AG20443 (cell line): ENCODE measurements at regions not wholly inside any gene's neighbourhood (a gene's known extent, or its start where the extent isn't known, plus 50 kb on each side); places are given as distances from the start of the nearest gene placed in this dataset.
A peak's percentile ranks its signal among the peaks of the same experiment; 100 is the strongest.

Experiments used
- DNase-seq: peaks from one replicate; pipeline ENCODE4 v3.0.0; 2012; ENCODE audit warnings: low spot score, mixed read lengths

DNA sequence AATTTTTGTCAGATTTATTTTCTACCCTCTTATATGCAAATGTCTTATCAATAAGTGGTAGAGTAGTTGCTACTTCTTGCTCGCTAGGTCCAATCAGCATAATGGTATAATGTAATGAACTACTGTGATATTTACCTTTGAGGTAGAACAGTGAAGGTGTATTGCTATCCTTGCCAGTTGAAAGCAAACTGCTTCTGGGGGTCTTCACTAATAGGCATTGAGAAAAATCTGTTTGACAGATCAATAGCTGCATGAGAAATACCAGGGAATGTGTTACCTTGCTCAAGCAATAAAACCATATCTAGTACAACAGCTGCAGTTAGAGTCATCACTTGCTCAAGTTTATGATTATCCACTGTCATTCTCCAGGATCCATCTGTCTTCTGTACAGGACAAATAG is 50.1 kb upstream of the EFEMP1 start:
- no peak for DNase-seq

DNA sequence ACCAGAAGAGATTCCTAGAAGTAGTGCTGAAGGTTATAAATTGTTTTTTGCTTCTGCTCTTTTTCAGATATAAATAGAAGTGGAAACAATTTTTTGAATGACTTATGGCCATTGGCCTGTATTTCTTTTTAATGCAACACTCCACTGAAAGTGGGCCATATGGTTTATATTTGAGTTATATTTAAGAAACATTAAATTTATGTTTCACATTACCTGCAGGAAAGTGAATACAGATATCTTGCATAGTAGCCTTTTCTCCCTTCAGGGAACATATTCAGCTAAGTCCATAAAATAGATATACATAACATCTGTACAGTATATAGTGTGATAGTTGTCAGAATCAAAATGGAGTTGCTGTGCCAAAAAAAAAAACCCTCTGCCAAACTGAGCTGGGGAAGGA is 53.1 kb upstream of the EFEMP1 start:
- DNase-seq = no peak

DNA sequence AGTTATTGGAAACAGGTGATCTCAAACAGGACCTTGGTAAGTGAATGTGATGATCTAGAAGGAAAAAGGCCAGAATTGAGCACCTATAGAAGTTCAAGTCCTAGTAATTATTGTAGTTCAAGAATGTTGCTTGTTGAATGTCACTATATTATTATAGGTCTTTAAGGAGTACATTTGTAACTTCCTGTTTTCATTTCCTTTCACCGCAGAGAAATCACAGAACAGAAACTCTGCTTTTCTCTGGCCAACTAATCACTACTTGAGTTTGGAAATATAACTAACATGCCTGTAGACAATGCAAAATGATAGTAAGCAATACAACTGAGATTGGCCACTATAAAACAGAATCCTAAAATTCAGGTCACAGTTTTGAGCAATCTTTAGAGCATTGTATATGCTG is 61.8 kb upstream of the EFEMP1 start:
- DNase-seq = no peak

DNA sequence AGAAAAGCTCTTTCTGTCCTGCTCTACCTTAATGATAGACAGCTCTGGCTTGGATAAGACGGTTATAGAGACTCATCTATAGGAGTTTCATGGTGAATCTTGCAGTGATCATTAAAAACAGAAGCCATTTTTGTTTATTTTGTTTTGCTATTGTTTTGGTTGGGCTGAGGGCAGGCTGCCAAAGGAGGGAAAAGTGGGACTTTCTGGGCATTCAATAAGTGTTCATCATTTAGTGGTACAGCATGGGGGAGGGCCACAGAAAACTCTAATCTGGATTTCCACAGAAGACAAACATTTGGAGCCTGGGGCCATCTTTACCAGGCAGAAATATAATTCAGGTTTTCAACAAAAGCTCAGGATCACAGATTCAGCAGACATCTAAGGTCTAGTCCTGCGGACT is 62.4 kb upstream of the EFEMP1 start:
- DNase-seq = no peak

DNA sequence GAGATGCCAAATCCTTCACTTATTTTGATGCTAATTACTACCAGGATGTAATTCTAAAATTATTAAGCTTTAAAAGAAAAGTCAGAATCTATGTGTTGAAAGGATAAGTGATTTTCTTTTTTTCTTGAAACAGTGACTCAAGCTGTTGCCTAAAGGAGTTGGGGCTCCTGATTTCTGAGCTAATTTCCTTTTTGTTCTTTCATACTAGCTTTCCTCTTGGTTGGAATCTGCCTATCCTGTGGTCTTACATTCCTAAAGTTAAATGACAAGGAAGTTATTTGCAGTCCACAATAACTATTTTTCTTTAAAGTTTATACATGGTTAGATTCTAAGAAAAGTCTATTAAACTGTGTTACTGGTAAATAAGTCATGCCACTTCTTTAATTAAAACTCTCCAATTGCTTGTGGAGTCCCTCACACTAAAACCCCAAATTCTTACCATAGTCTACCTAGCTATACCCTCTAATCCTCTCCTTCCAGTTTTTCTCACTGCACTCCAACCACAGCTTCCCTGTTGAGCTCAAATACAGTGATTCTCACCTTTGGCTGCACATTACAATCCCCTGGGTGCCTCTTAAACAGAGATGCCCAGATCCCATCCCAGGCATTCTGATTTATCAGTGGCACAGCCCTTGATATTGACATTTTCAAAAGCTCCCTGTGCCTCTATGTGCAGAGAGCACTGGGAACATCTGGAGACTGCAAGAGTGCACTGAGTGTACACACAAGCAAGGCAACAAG is 63.3 kb upstream of the EFEMP1 start:
- DNase-seq = no peak

DNA sequence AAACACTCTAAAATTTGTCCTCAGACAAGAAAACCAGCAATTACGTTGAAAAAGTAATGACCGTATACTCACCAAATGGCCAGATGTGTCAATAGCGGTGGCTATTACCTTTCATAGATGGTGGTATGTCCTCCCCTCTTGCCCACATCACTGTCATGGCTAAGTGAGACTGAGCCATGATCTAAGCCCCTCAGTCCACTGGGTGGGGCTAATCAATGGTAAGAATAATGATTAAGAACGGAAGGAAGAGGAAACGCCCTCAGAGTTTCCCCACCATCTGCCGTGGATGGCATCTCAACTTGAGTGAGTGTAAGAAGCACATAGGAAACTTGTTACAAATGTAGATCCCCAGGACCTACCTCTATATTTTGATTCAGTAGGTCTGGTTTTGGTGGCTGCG is 65.8 kb upstream of the EFEMP1 start:
- no peak for DNase-seq

DNA sequence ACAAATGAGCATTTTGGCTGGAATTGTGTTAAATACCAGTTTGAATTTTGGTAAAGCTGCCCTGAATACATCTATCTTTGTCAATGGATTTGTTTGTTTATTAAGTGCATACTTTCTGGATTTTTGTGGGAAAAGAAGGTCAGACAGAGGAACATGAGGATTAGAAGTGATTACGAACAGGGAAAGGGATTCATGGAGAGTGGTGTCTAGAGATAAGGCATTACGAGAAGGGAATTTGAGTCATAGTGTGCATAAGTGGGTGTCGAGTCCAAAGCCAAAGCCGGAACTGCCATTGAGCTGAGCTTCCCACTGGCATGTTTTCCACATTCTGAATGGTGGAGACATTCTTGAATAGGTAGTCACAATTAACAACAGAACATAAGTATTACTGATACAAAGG is 68.9 kb upstream of the EFEMP1 start:
- DNase-seq = peak; percentile 87

DNA sequence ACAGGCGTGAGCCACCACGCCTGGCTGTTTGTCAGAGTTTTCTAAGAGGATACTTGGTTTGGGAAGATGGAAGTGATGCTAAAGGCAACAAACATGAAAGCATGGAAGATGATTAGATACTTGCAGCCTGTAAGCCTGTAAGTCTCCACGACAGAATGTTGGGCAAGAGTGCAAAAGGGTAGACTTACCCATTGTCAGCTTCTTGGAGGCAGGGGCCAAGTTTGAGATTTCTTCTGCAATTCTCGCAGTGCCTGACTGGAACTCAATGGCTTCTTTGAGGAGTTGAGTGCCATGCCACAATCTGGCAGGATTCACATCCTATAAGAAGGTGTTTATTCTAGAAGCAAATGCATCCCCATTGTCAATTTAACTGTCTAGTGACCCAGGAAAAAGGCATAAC is 70.1 kb upstream of the EFEMP1 start:
- DNase-seq = no peak

DNA sequence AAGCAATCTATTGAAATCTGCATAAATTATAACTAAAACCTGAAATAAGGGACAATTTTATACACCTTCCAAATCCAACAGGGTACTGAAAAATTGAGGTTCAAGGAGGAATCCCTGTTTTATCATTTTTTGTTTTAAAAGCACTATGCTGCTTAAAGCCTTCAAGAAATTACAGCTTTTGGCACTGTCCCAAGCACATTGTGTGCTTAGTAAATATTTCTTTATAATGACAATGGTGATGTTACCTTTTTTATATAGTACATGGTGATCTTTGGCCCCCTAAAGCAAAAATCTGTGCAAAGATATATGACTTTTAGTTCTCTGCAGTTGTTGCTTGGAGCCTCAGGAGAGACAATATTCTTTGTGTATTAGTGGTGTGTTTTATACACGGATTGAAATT is 71.6 kb upstream of the EFEMP1 start:
- no peak for DNase-seq

DNA sequence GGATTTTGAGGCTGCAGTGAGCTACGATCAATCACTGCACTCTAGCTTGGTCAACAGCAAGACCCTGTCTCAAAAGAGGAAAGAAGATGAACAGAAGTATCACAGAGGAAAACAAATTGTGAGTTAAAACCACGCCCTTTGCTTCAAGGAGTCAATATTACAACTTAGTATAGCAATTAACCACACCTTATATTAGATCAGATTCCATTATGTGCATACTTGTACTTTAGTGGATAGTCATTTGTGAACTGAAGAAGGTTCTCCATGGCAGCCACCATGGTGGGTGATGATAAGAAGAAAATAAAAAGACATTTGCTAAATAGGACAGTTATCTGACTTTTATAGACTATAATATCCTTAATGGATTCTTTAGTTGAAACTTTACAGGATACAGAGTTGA is 72.3 kb upstream of the EFEMP1 start:
- DNase-seq = no peak

DNA sequence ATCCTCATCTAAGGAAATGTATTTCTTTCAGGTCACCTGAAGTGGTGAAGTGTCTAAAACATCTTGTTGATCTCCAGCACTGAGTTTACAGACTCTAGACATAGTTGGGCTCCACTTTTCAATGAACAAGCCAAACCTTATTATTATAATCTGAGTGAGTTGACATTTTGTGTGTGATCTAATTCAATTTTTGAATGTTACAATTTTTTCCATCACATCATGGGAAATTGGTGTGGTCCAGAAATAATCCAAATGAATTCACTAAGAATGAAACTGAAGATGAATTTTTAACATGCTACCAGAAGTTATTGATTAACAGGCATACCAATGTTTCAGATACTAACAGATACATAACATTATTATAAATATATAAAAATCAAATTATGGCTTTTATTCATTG is 75.6 kb upstream of the EFEMP1 start:
- DNase-seq = no peak

DNA sequence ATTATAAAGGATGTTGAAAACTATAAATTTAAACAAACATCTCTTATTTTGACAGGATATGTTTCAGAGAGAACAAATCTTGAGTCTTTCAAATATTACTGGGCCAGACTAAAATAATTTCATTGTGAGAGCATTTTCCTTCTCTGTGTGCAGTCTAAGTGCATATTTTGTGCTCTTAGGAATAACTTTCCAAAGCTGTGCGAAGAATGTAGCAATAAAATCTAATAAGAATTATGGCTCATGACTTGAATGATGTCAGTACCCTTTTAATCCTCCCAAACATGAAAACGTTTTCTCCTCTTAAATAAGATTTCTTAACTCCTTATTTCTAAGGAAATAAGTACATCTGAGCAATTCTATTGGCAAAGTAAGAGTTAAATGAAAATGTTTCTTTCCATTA is 76.2 kb upstream of the EFEMP1 start:
- DNase-seq = peak; percentile 29

DNA sequence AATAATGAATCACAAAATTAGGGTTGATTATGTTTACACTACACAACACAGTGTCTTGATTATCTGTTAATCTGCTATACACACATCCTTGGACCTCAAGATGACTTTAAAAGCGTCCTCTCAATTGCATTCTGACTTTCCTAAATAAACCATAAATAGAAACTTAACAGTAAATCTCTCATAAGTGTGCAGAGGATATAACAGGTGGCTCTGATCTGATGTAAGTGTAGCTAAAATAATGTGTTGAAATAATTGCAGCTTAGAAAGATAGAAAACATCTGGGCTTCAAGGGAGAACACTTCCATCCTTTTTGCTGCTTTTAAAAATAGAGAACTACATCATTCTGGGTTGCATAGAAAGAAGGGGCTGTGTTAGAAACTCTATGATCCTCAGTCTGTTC is 78.4 kb upstream of the EFEMP1 start:
- DNase-seq = no peak

DNA sequence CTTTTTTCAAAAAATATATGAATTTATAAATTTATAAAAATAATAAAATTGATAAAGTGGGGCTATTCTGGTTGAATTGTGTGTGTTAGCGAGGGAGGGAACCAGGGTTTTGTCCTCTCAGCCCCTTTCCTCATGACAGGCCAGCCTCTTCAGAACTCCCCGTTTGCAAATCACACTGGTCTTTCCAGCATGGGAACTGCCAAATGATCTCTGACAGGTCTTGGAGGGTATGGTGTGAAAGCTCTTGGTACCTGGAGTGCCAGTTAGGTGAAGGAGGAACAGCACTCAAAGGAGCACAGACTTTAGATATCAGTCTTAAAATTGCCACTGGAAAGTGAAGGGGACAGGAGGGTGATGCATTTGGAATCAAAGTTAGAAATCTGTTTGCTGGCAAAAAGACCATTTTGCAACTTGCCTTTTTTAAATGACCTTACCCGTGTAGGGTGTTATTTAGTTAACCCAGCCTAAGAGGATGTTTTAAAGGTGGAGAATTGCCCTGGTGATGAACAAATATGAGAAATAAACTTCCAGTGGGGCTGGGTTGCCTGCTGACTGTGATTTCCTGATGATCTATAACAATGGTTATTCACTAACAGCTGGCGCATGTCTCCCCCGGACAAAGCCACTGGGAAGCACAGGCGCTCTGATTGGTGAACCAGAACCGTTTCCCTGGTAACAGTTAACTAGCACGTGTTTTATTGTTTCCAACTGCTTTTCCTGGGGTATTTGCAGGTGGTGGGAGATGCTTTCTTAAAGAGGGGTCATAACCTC is 85.3 kb upstream of the EFEMP1 start:
- DNase-seq = peak; percentile 90

DNA sequence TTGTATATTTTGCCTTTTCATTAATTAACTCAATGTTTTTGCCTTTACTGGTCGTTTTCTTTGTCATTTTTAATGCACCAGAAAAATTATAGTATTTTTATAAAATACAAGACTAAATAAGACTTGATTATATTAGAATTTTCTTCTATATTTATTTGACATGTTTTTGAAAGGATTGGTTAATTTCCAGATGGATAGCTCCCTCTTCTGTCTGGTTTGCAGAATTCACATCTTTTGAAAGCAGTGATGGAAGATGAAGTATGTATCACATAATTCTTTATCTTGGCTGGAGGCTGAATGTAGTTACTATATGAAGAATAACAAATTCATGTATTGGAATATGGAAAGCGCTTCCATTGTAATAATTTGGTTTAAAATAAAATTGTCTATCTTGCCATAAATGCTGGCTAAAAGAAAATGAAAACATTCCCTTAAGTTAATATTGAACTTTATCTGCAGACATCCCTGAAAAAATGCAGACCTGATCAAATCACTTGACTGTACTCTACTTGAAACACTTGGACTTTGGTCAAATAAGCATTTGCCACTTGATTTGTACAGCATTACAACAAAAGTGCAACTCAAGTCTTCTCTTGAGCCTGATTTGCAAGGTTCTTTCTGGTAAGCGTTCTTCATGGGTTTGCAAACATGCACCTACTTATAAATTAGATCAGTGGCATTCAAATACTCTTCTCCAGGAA is 86.3 kb upstream of the EFEMP1 start:
- peak; percentile 24 for DNase-seq

DNA sequence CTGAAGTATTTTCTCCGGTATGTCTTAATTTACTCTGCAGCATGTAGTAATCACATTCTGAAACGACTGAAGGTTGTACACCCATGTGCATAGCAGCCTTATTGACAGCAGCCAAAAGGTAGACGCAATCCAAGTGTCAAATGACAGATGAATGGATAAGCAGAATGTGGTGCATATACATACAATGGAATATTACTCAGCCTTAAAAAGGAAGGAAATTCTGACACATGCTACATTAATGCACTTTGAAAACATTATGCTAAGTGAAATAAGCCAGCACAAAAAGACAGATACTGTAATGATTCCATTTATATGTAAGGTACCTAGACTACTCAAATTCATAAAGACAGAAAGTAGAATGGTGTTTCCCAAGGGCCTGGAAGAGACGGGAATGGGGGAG is 88.0 kb upstream of the EFEMP1 start:
- no peak for DNase-seq

DNA sequence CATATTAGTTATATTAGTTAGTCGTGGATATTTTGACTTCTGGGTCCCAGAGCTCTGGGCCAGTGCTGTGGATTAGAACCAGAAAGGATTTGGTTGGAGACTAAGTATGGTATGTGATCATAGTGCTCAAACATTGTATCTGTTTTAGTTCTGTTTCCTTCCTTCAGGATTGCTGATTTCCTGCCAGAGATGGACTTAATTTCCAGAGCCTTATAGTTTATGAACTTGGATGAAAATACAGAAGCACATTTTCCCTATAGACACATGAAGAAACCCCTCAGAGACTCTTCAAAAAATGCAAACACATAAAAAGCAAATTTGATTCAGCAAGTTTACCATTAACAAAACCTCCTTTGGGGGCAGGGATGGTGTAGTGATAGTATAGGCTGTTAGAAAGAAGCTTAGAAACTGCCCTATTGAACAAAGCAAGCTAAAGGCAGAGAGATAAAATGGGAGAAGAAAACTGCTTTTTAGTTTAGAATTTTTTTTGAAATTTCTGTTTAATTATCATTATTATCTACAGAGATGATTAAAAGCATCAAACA is 88.7 kb upstream of the EFEMP1 start:
- DNase-seq = no peak

DNA sequence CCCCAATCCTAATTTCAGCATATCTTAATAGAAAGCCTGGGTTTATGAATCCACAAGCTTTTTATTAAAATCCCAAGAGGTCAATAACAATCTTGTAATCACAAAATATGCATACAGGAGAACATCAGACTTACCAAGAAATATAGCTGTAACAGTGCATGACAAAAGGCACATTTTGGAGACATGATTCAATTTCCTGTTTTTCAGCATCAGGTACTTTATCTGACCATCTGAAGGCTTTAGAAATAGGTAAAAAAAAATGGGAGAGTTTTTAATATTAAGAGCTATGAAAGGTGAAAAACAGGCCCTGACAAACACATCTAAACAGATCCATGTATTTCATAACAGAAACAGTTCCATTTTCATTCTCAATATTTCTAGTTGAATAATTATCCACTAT is 89.9 kb upstream of the EFEMP1 start:
- no peak for DNase-seq

DNA sequence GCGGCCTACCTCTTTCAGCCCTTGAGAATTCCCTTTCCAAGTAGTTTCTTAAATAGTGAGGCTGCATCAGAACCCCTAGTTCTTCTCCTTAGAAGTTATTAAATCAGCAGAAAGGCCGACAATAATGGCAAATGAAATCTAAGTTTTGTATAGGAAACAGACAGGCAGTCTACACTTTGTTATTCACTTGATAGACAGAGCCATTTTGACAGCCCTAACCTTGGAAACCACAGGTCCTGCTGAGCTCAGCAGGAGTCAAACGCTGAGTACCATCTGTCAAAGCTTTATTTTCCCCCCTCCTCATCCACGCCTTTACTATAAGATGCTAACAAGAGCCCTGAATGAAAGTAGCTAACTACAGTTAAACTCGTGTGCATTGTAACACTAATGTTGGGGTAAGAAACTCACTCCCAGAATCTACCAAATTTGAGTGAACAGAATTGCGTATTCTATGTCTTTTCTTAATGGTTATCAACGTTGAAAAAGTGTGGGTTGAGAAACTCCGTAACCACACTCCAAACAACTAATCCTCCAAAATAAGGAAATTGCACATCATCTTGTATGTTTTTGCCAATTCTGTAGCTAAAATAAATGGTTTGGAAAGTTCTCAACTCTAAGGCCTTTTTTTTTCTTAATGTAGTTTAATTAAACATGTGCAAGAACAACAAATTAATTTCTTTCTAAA is 90.6 kb upstream of the EFEMP1 start:
- no peak for DNase-seq

DNA sequence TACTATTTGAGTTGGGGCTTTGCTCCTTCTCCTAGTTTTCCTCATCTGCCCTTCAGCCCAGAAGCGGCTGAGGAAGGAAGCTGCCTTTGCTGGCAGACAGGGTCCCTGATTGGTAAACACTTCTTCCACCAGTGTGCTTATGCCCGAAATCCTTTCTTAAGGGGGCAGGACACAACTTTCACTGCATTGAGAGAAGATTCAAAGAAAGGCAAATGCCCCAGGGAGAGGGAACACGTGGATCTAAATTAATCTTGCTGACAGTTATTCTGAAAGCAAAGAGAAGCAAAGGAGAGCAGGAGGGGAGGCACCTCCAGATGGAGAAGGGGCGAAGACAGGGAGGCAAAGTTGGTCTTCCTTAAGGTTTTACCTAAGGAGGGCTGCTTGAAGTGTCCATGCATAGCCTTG is 92.1 kb upstream of the EFEMP1 start:
- no peak for DNase-seq

DNA sequence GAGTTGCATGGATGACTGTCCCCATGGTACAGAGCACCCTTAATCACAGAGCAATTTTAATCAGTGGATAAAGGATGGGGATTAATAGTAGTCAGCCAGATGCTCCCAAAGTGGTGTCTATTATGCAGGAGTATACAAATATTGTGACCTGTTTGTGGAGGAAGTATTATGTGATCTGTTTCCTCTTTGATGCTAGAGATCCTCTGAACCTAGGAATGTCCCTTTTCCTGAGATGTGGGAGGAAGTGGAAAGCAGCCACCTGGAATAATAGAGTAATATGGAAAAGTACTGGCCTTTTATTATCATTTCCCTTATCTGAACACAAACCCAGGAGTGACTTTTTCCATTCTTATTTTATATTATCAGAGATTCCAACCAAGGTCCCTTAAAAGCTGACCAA is 94.2 kb upstream of the EFEMP1 start:
- DNase-seq = no peak

DNA sequence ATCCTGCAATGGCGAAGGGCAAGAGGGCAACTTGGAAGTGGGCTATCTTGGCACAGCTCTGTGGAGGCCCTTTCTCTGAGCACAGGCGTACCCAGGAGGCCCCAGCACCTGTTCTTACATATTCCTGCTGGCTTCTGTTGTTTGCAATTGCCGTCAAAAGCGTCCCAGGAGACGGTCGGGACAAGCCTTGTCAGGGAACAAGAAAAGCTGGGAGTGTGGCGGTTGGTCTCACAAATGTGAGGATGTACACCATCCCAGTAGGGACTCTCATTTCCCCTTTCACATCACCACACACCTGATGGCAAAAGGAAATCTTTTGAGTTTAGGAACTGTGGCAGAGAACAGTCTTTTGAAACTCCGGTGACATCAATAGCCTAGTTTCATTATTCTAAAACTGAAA is 94.7 kb upstream of the EFEMP1 start:
- DNase-seq = no peak

DNA sequence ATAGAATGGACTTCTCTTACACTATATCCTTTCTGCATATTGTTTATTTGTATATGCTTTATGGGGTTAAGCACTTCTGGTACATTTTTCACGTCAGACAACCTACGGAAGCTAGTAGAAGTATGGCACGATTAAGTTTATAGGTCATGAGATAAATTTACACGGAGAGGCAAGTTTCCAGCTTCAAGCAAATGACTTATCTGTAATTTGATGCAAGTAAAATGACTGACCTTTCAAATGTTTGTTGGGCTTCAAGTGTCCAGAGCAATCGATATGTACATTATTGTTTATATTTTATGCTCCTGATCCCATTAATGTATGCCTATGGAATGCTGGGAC is 97.5 kb upstream of the EFEMP1 start:
- no peak for DNase-seq
